Naive thymus-derived CD8-positive, alpha-beta T cell (primary cell): ENCODE measurements at regions not wholly inside any gene's neighbourhood (a gene's known extent, or its start where the extent isn't known, plus 50 kb on each side); places are given as distances from the start of the nearest gene placed in this dataset.

Experiments
- ATAC-seq, 2 donors: fragments of 150-1000 bp; cut with Tn5 transposase in 1 of 2; sonication (Bioruptor Pico), chemical (Tn5 transposase) in 1 of 2; 1 replicate in 1 of 2; 2 replicates in 1 of 2; pipeline ENCODE4 v1.10.0; 2021; ENCODE audit warnings: mild to moderate bottlenecking in 2 of 2, moderate library complexity in 2 of 2
- POLR2A ChIA-PET: fragments of 350-600 bp; sonication (Branson Sonifier 250); formaldehyde crosslinking; loops from one replicate; lab custom pipeline; 2021; ENCODE audit warnings: antibody characterized with exemption; lab: Charles Lee
- DNase-seq, 10 donors: peaks; one replicate each; pipeline versions ENCODE4 v3.0.0 to v3.0.0-alpha.2; 2020 to 2022
- H3K27ac Mint-ChIP-seq, 10 donors: one replicate each; pipeline ENCODE4 v1.8.0; 2020 to 2022; ENCODE audit warnings: mild to moderate bottlenecking in 10 of 10, mixed read lengths in 10 of 10, moderate library complexity in 4 of 10, inconsistent platforms in 1 of 10
- H3K27me3 Mint-ChIP-seq, 5 donors: one replicate each; pipeline ENCODE4 v1.8.0; 2021 to 2022; ENCODE audit warnings: mixed read lengths in 5 of 5
- H3K36me3 Mint-ChIP-seq, 3 donors: one replicate each; pipeline ENCODE4 v1.8.0; 2020 to 2022; ENCODE audit warnings: mixed read lengths in 3 of 3, mild to moderate bottlenecking in 2 of 3, inconsistent platforms in 1 of 3
- H3K4me1 Mint-ChIP-seq, 4 donors: one replicate each; pipeline ENCODE4 v1.8.0; 2021 to 2022; ENCODE audit warnings: mixed read lengths in 4 of 4
- H3K4me3 Mint-ChIP-seq, 10 donors: one replicate each; pipeline ENCODE4 v1.8.0; 2020 to 2022; ENCODE audit warnings: mild to moderate bottlenecking in 10 of 10, mixed read lengths in 10 of 10, moderate library complexity in 6 of 10, inconsistent platforms in 1 of 10
- H3K9me3 Mint-ChIP-seq, 9 donors: one replicate each; pipeline ENCODE4 v1.8.0; 2020 to 2022; ENCODE audit warnings: mixed read lengths in 9 of 9, mild to moderate bottlenecking in 3 of 9, inconsistent platforms in 1 of 9, moderate library complexity in 1 of 9

GRCh38 chr9:24488896-24489295 is 56.8 kb downstream of the IZUMO3 start:
- Mint-ChIP-seq H3K27me3 (no peaks in the 10 kb centered on the region), H3K4me3 (no peak overlapping the region), H3K4me1 (no peaks in the 10 kb centered on the region), H3K9me3 (peaks cover 4 to 39% (median 15%) of the 10 kb centered on the region in 9 donors), H3K27ac (no peak overlapping the region), H3K36me3 (no peaks in the 10 kb centered on the region)
- no peak for ATAC-seq
- POLR2A ChIA-PET: no interaction called here
- DNase-seq: no peak

- H3K27ac Mint-ChIP-seq: no peak overlapping the region
- H3K4me3 Mint-ChIP-seq: no peak overlapping the region
- POLR2A ChIA-PET: no interaction called here
- peaks cover 2 to 39% (median 13%) of the 10 kb centered on the region in 9 donors for H3K9me3 Mint-ChIP-seq
- no peaks in the 10 kb centered on the region for H3K27me3 Mint-ChIP-seq
- no peak for DNase-seq
- no peaks in the 10 kb centered on the region for H3K4me1 Mint-ChIP-seq
- no peak for ATAC-seq
- H3K36me3 Mint-ChIP-seq: no peaks in the 10 kb centered on the region
These were observed 57.8 kb downstream of the IZUMO3 start for GRCh38 chr9:24487946-24488345.

- no peak overlapping the region for H3K4me3 Mint-ChIP-seq
- POLR2A ChIA-PET: no interaction called here
- no peak for DNase-seq
- no peak for ATAC-seq
- H3K27me3 Mint-ChIP-seq: no peaks in the 10 kb centered on the region
- H3K36me3 Mint-ChIP-seq: no peaks in the 10 kb centered on the region
- H3K9me3 Mint-ChIP-seq: peaks cover 2 to 39% (median 14%) of the 10 kb centered on the region in 9 donors
- H3K27ac Mint-ChIP-seq: no peak overlapping the region
- H3K4me1 Mint-ChIP-seq: no peaks in the 10 kb centered on the region
These were observed 58.3 kb downstream of the IZUMO3 start for GRCh38 chr9:24487250-24487861.

GRCh38 chr9:24479361-24480059 is 66.2 kb downstream of the IZUMO3 start:
- H3K9me3 Mint-ChIP-seq: peaks cover 2 to 35% (median 11%) of the 10 kb centered on the region in 9 donors
- no peaks in the 10 kb centered on the region for H3K36me3 Mint-ChIP-seq
- POLR2A ChIA-PET: no interaction called here
- ATAC-seq (no peak), DNase-seq (no peak)
- no peak overlapping the region for H3K27ac Mint-ChIP-seq
- H3K4me1 Mint-ChIP-seq: no peaks in the 10 kb centered on the region
- no peaks in the 10 kb centered on the region for H3K27me3 Mint-ChIP-seq
- H3K4me3 Mint-ChIP-seq: no peak overlapping the region

- Mint-ChIP-seq H3K4me1 (no peaks in the 10 kb centered on the region), H3K27me3 (no peaks in the 10 kb centered on the region), H3K27ac (no peak overlapping the region), H3K4me3 (no peak overlapping the region), H3K9me3 (peaks cover 6 to 45% (median 11%) of the 10 kb centered on the region in 9 donors), H3K36me3 (peaks cover 0 to 7% (median 0%) of the 10 kb centered on the region in 3 donors)
- ATAC-seq: no peak
- POLR2A ChIA-PET: no interaction called here
- no peak for DNase-seq
These were observed 81.3 kb downstream of the IZUMO3 start for GRCh38 chr9:24464319-24464951.

GRCh38 chr9:24462951-24463350 is 82.7 kb downstream of the IZUMO3 start:
- no peaks in the 10 kb centered on the region for H3K4me1 Mint-ChIP-seq
- H3K27ac Mint-ChIP-seq: no peak overlapping the region
- H3K36me3 Mint-ChIP-seq: no peaks in the 10 kb centered on the region

GRCh38 chr9:24460781-24461180 is 84.9 kb downstream of the IZUMO3 start:
- peaks cover 6 to 42% (median 12%) of the 10 kb centered on the region in 9 donors for H3K9me3 Mint-ChIP-seq
- H3K36me3 Mint-ChIP-seq: no peaks in the 10 kb centered on the region
- POLR2A ChIA-PET: no interaction called here
- H3K4me3 Mint-ChIP-seq: no peak overlapping the region
- no peak for ATAC-seq
- H3K4me1 Mint-ChIP-seq: no peaks in the 10 kb centered on the region
- H3K27ac Mint-ChIP-seq: no peak overlapping the region
- H3K27me3 Mint-ChIP-seq: no peaks in the 10 kb centered on the region
- DNase-seq: no peak

More at GRCh38 chr9:24462951-24463350, 82.7 kb downstream of the IZUMO3 start:
- Mint-ChIP-seq H3K27me3 (no peaks in the 10 kb centered on the region), H3K9me3 (peaks cover 5 to 37% (median 11%) of the 10 kb centered on the region in 9 donors), H3K4me3 (no peak overlapping the region)
- ATAC-seq (no peak), DNase-seq (no peak)
- POLR2A ChIA-PET: no interaction called here

- no peak for ATAC-seq
- H3K27ac Mint-ChIP-seq: no peak overlapping the region
- H3K36me3 Mint-ChIP-seq: no peaks in the 10 kb centered on the region
- no peak overlapping the region for H3K4me3 Mint-ChIP-seq
- H3K27me3 Mint-ChIP-seq: no peaks in the 10 kb centered on the region
- DNase-seq: no peak
- H3K4me1 Mint-ChIP-seq: no peaks in the 10 kb centered on the region
- POLR2A ChIA-PET: no interaction called here
- peaks cover 5 to 39% (median 12%) of the 10 kb centered on the region in 9 donors for H3K9me3 Mint-ChIP-seq
These were observed 85.7 kb downstream of the IZUMO3 start for GRCh38 chr9:24459953-24460352.

GRCh38 chr9:24451346-24451745 is 94.4 kb downstream of the IZUMO3 start:
- Mint-ChIP-seq H3K4me1 (no peaks in the 10 kb centered on the region), H3K4me3 (no peak overlapping the region), H3K9me3 (peaks cover 0 to 43% (median 7%) of the 10 kb centered on the region in 9 donors), H3K27ac (no peak overlapping the region), H3K36me3 (no peaks in the 10 kb centered on the region), H3K27me3 (no peaks in the 10 kb centered on the region)
- ATAC-seq (no peak), DNase-seq (no peak)
- POLR2A ChIA-PET: no interaction called here

GRCh38 chr9:24449976-24450375 is 95.7 kb downstream of the IZUMO3 start:
- DNase-seq: no peak

GRCh38 chr9:24439456-24439855 is 106.2 kb downstream of the IZUMO3 start:
- H3K27me3 Mint-ChIP-seq: no peaks in the 10 kb centered on the region
- POLR2A ChIA-PET: no interaction called here
- H3K27ac Mint-ChIP-seq: no peak overlapping the region
- no peak overlapping the region for H3K4me3 Mint-ChIP-seq
- peaks cover 0 to 5% (median 0%) of the 10 kb centered on the region in 3 donors for H3K36me3 Mint-ChIP-seq
- H3K4me1 Mint-ChIP-seq: no peaks in the 10 kb centered on the region
- H3K9me3 Mint-ChIP-seq: peaks cover 4 to 40% (median 17%) of the 10 kb centered on the region in 9 donors
- DNase-seq (no peak), ATAC-seq (no peak)

More at GRCh38 chr9:24449976-24450375, 95.7 kb downstream of the IZUMO3 start:
- POLR2A ChIA-PET: no interaction called here
- Mint-ChIP-seq H3K36me3 (no peaks in the 10 kb centered on the region), H3K4me1 (no peaks in the 10 kb centered on the region), H3K27me3 (no peaks in the 10 kb centered on the region), H3K4me3 (no peak overlapping the region), H3K9me3 (peaks cover 0 to 47% (median 12%) of the 10 kb centered on the region in 9 donors), H3K27ac (no peak overlapping the region)
- ATAC-seq: no peak

- Mint-ChIP-seq H3K9me3 (peaks cover 4 to 42% (median 17%) of the 10 kb centered on the region in 9 donors), H3K4me3 (no peak overlapping the region), H3K27ac (no peak overlapping the region), H3K27me3 (no peaks in the 10 kb centered on the region), H3K36me3 (peaks cover 0 to 10% (median 0%) of the 10 kb centered on the region in 3 donors), H3K4me1 (no peaks in the 10 kb centered on the region)
- POLR2A ChIA-PET: no interaction called here
- no peak for DNase-seq
- ATAC-seq: no peak
These were observed 106.8 kb downstream of the IZUMO3 start for GRCh38 chr9:24438876-24439275.

GRCh38 chr9:24436761-24437160 is 108.9 kb downstream of the IZUMO3 start:
- H3K27ac Mint-ChIP-seq: no peak overlapping the region
- H3K4me3 Mint-ChIP-seq: no peak overlapping the region
- H3K36me3 Mint-ChIP-seq: peaks cover 0 to 10% (median 0%) of the 10 kb centered on the region in 3 donors
- H3K9me3 Mint-ChIP-seq: peaks cover 2 to 38% (median 18%) of the 10 kb centered on the region in 9 donors
- no peaks in the 10 kb centered on the region for H3K4me1 Mint-ChIP-seq
- ATAC-seq (no peak), DNase-seq (no peak)
- POLR2A ChIA-PET: no interaction called here
- no peaks in the 10 kb centered on the region for H3K27me3 Mint-ChIP-seq
